ENCODE measurements at regions not wholly inside any gene's neighbourhood (a gene's known extent, or its start where the extent isn't known, plus 50 kb on each side); places are given as distances from the start of the nearest gene placed in this dataset.

DNA sequence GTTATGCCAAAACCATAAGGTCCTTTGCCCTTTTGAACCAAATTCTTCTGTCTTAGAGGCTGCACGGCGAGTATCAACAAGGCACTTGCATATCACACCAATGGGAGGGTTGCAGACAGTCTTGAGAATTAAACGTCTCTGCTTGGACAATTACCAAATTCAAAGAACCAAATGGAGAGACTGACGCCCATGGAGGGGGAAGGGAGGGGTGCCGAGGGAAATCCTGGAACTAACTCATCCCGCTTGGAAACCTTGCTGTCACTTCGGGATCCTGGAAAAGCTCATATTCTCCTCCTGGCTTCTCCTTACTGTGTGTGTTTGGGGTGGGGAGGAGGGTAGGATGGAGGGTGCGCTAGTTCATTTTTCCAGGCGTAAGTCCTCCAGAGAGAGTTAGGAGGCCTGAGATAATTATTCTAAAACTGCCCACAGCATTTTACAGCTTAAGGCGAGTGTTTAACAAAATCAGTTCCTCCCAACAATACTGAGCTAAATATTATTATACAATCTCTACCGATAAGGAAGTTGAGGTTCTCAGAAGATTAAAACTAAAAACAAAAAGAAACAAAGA is 425.1 kb downstream of the TSHZ3 start (continued):
- TF ChIP-seq ASH2L (IDR thresholded peaks at IDR 0.05; ENCODE audit: low read length) (no peak), CREB1 (IDR thresholded peaks at IDR 0.05) (no peak)
